Sigmoid colon (tissue), 6 donors: ENCODE measurements at regions not wholly inside any gene's neighbourhood (a gene's known extent, or its start where the extent isn't known, plus 50 kb on each side); places are given as distances from the start of the nearest gene placed in this dataset.

Source experiments
- DNase-seq: peaks from one replicate; pipeline ENCODE4 v3.0.0-alpha.2; 2019
- H3K27ac ChIP-seq, 4 donors: fragments of 200-600 bp; sonication (generic); one replicate each; pipeline ENCODE4 v1.5.1; 2016 to 2019; ENCODE audit warnings: mild to moderate bottlenecking in 1 of 4
- H3K27me3 ChIP-seq, 3 donors: fragments of 200-600 bp; sonication (generic); one replicate each; pipeline ENCODE4 v1.5.1; 2019; ENCODE audit warnings: mild to moderate bottlenecking in 1 of 3
- H3K36me3 ChIP-seq, 4 donors: fragments of 200-600 bp; sonication (generic); one replicate each; pipeline ENCODE4 v1.5.1; 2016 to 2019
- H3K4me1 ChIP-seq, 4 donors: fragments of 200-600 bp; sonication (generic); one replicate each; pipeline ENCODE4 v1.5.1; 2017 to 2019
- H3K4me3 ChIP-seq, 4 donors: fragments of 200-600 bp; sonication (generic); one replicate each; pipeline ENCODE4 v1.5.1; 2017 to 2019; ENCODE audit warnings: mild to moderate bottlenecking in 2 of 4, moderate library complexity in 1 of 4
- H3K9me3 ChIP-seq, 4 donors: fragments of 200-600 bp in 3 of 4; sonication (generic) in 3 of 4; one replicate each; pipeline versions ENCODE4 v1.5.1 to v1.6.1; 2013 to 2019
- EP300 ChIP-seq, 4 donors: sonication (generic); formaldehyde crosslinking; IDR thresholded peaks; one replicate each; pipeline ENCODE4 v1.6.1; 2017; ENCODE audit warnings: antibody characterized with exemption in 4 of 4
- POLR2A ChIP-seq, 2 donors: fragments of 450-650 bp; IDR thresholded peaks; one replicate each; pipeline ENCODE4 v1.6.1; 2016; ENCODE audit warnings: antibody characterized with exemption in 2 of 2, mild to moderate bottlenecking in 2 of 2, moderate library complexity in 2 of 2
- POLR2AphosphoS5 ChIP-seq, 4 donors: sonication (generic); formaldehyde crosslinking; IDR thresholded peaks; one replicate each; pipeline ENCODE4 v1.6.1; 2017; ENCODE audit warnings: antibody characterized with exemption in 4 of 4
- WGBS, 2 donors: extraction: QIAGEN DNeasy Blood & Tissue Kit; methylation state at CpG; one replicate each; pipeline ENCODE4 v1.1.7; 2013; 5-methylcytosine and 5-hydroxymethylcytosine counted together
- intact Hi-C: fragments of 100-400 bp; cut with DNase I; formaldehyde crosslinking; loops from one replicate; pipeline ENCODE4 v1.15.1; 2023
- TF ChIP-seq, protein P1 (sequence below), 4 experiments: fragments of 450-650 bp in 3 of 4; fragments of 200-600 bp in 1 of 4; IDR thresholded peaks; one replicate each; pipeline ENCODE4 v1.5.1; 2016 to 2019; ENCODE audit warnings: antibody characterized with exemption in 4 of 4, mild to moderate bottlenecking in 3 of 4, moderate library complexity in 2 of 4
- donor health status: healthy with polysubstance abuse.
- donor health status: healthy.

DNA sequence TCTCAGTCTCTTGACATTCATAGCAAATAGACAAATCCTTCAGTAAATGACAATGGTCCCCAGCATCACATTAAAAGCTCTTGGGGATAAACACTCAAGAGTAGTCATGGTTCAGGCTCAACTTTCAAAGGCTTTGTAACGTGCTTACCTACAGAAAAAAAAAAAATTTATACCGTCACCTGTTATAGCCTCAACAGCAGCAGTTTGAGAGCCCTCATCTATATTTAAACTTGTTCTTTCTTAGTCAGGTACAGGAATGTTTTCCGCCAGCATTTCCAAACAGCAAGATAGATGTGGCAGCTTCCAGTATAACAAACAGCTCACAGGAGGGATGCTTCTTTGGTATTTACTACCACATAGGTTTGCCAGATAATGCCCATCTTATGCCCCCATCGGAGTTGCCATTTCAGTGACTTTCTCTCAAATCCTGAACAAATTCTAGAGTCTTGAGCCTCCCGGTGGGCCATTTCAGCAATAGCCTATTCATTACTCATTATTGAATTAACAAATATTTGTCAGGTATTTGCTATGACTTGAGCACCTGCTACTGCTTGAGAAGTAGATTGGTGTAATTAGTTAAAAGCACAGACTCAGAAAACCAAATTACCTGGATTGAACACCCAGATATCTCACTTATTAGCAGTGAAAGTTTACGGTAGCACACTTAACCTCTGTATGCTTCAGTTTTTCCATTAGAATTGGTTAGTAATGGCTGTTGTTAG is 470.0 kb downstream of the EBF1 start:
- no peaks in the 10 kb centered on the region for H3K4me1 ChIP-seq
- no peak overlapping the region for H3K4me3 ChIP-seq
- 83 to 88% methylated on average over 6 of the region's 6 CpGs for WGBS, 2 donors
- TF ChIP-seq POLR2A (IDR thresholded peaks at IDR 0.05) (no peak), POLR2AphosphoS5 (IDR thresholded peaks at IDR 0.05) (no peak), EP300 (IDR thresholded peaks at IDR 0.05) (no peak)
- TF ChIP-seq, protein P1, sequence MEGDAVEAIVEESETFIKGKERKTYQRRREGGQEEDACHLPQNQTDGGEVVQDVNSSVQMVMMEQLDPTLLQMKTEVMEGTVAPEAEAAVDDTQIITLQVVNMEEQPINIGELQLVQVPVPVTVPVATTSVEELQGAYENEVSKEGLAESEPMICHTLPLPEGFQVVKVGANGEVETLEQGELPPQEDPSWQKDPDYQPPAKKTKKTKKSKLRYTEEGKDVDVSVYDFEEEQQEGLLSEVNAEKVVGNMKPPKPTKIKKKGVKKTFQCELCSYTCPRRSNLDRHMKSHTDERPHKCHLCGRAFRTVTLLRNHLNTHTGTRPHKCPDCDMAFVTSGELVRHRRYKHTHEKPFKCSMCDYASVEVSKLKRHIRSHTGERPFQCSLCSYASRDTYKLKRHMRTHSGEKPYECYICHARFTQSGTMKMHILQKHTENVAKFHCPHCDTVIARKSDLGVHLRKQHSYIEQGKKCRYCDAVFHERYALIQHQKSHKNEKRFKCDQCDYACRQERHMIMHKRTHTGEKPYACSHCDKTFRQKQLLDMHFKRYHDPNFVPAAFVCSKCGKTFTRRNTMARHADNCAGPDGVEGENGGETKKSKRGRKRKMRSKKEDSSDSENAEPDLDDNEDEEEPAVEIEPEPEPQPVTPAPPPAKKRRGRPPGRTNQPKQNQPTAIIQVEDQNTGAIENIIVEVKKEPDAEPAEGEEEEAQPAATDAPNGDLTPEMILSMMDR (IDR thresholded peaks at IDR 0.05): no peak
- no peak overlapping the region for H3K27ac ChIP-seq
- DNase-seq: no peak
- no peaks in the 10 kb centered on the region for H3K9me3 ChIP-seq
- H3K27me3 ChIP-seq: no peaks in the 10 kb centered on the region
- no peaks in the 10 kb centered on the region for H3K36me3 ChIP-seq
- intact Hi-C loops: no loop called here

- DNase-seq: no peak
Measured at GRCh38 chr5:158626718-158627117, 473.0 kb downstream of the EBF1 start.

DNA sequence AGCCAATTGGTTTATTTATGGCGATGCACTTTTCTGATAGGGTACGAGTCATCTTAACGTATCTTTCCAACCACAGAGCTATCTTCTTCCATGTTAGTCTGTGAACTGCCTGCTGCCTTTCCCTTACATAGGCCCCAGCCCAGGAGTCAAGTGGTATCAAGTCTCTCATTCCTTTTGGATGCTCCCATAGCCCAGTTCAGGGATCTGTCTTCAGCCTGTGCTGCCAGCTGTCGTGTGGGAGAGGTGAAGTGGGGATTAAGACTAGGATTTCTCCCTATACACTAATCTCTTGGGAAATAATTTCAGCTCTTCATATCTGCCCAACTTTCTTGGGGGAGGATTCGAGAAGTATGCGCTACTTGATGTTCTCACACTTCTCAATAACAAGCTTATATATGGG is 475.7 kb downstream of the EBF1 start:
- Histone ChIP-seq H3K9me3 (no peaks in the 10 kb centered on the region), H3K4me1 (no peaks in the 10 kb centered on the region), H3K27ac (no peak overlapping the region), H3K36me3 (no peaks in the 10 kb centered on the region), H3K27me3 (no peaks in the 10 kb centered on the region), H3K4me3 (no peak overlapping the region)
- 93 to 96% methylated on average over 6 of the region's 6 CpGs for WGBS, 2 donors
- TF ChIP-seq, protein P1 (IDR thresholded peaks at IDR 0.05): no peak
- TF ChIP-seq POLR2AphosphoS5 (IDR thresholded peaks at IDR 0.05) (no peak), EP300 (IDR thresholded peaks at IDR 0.05) (no peak), POLR2A (IDR thresholded peaks at IDR 0.05) (no peak)
- intact Hi-C loops: no loop called here
- no peak for DNase-seq

More at GRCh38 chr5:158626718-158627117, 473.0 kb downstream of the EBF1 start:
- H3K4me1 ChIP-seq: no peaks in the 10 kb centered on the region
- TF ChIP-seq EP300 (IDR thresholded peaks at IDR 0.05): no peak
- 82 to 88% methylated on average over 1 of the region's 1 CpG for WGBS, 2 donors
- H3K27me3 ChIP-seq: no peaks in the 10 kb centered on the region
- H3K27ac ChIP-seq: no peak overlapping the region
- H3K4me3 ChIP-seq: no peak overlapping the region
- H3K9me3 ChIP-seq: no peaks in the 10 kb centered on the region
- no peaks in the 10 kb centered on the region for H3K36me3 ChIP-seq
- intact Hi-C loops: no loop called here

- no peaks in the 10 kb centered on the region for H3K36me3 ChIP-seq
- DNase-seq: no peak
- no peaks in the 10 kb centered on the region for H3K27me3 ChIP-seq
- no peak overlapping the region for H3K27ac ChIP-seq
- TF ChIP-seq EP300 (IDR thresholded peaks at IDR 0.05): no peak
- TF ChIP-seq, protein P1 (IDR thresholded peaks at IDR 0.05): no peak
- H3K4me1 ChIP-seq: no peaks in the 10 kb centered on the region
- intact Hi-C loops: no loop called here
- H3K4me3 ChIP-seq: no peak overlapping the region
- 59 to 63% methylated on average over 2 of the region's 2 CpGs for WGBS, 2 donors
- H3K9me3 ChIP-seq: no peaks in the 10 kb centered on the region
Measured at GRCh38 chr5:158621391-158621790, 478.3 kb downstream of the EBF1 start.

- Histone ChIP-seq H3K9me3 (no peaks in the 10 kb centered on the region), H3K27ac (no peak overlapping the region), H3K36me3 (no peaks in the 10 kb centered on the region), H3K4me3 (no peak overlapping the region), H3K4me1 (no peaks in the 10 kb centered on the region), H3K27me3 (no peaks in the 10 kb centered on the region)
- TF ChIP-seq, protein P1 (IDR thresholded peaks at IDR 0.05): no peak
- TF ChIP-seq POLR2AphosphoS5 (IDR thresholded peaks at IDR 0.05) (no peak), POLR2A (IDR thresholded peaks at IDR 0.05) (no peak), EP300 (IDR thresholded peaks at IDR 0.05) (no peak)
- 16 to 45% methylated on average over 3 of the region's 3 CpGs for WGBS, 2 donors
- no peak for DNase-seq
- intact Hi-C loops: no loop called here
Measured at GRCh38 chr5:158619083-158619788, 480.5 kb downstream of the EBF1 start.
